ENCODE measurements at regions not wholly inside any gene's neighbourhood (a gene's known extent, or its start where the extent isn't known, plus 50 kb on each side); places are given as distances from the start of the nearest gene placed in this dataset.

- no peak for ATAC-seq
- TF ChIP-seq ARNTL (CRISPR knock-in tag; IDR thresholded peaks at IDR 0.05; ENCODE audit: borderline replicate concordance, low read depth), result no peak
- TF ChIP-seq ZFP30 (CRISPR knock-in tag; IDR thresholded peaks at IDR 0.05), result no peak
- no peak for TF ChIP-seq RARB (CRISPR knock-in tag; IDR thresholded peaks at IDR 0.05)
- no peak for TF ChIP-seq OSR1 (CRISPR knock-in tag; IDR thresholded peaks at IDR 0.05)
- no peak for TF ChIP-seq ESRRG (CRISPR knock-in tag; IDR thresholded peaks at IDR 0.05)
- TF ChIP-seq PPARA (CRISPR knock-in tag; IDR thresholded peaks at IDR 0.05; ENCODE audit: borderline replicate concordance), result no peak
Measured at GRCh38 chr5:145027286-145027685, 807.9 kb downstream of the PRELID2 start.

- no peak for ATAC-seq
- TF ChIP-seq ZFP3 (CRISPR knock-in tag; IDR thresholded peaks at IDR 0.05) (no peak), ESRRG (CRISPR knock-in tag; IDR thresholded peaks at IDR 0.05) (no peak), TSHZ2 (CRISPR knock-in tag; IDR thresholded peaks at IDR 0.05) (no peak), RARB (CRISPR knock-in tag; IDR thresholded peaks at IDR 0.05) (no peak), ZNF8 (CRISPR knock-in tag; IDR thresholded peaks at IDR 0.05) (no peak), OSR1 (CRISPR knock-in tag; IDR thresholded peaks at IDR 0.05) (no peak), GLIS3 (CRISPR knock-in tag; IDR thresholded peaks at IDR 0.05) (no peak), ZC3H10 (CRISPR knock-in tag; IDR thresholded peaks at IDR 0.05) (no peak), PPARA (CRISPR knock-in tag; IDR thresholded peaks at IDR 0.05; ENCODE audit: borderline replicate concordance) (no peak), ZNF565 (CRISPR knock-in tag; conservative IDR thresholded peaks at IDR 0.05; ENCODE audit: low read depth) (no peak), ZNF70 (CRISPR knock-in tag; IDR thresholded peaks at IDR 0.05) (no peak), CSDC2 (CRISPR knock-in tag; IDR thresholded peaks at IDR 0.05) (no peak), ISL1 (CRISPR knock-in tag; IDR thresholded peaks at IDR 0.05) (no peak), ARNTL (CRISPR knock-in tag; IDR thresholded peaks at IDR 0.05; ENCODE audit: borderline replicate concordance, low read depth) (no peak), BACH2 (CRISPR knock-in tag; IDR thresholded peaks at IDR 0.05; ENCODE audit: borderline replicate concordance) (no peak), TCF4 (CRISPR knock-in tag; IDR thresholded peaks at IDR 0.05; ENCODE audit: borderline replicate concordance) (no peak)
- TF ChIP-seq, protein P1, sequence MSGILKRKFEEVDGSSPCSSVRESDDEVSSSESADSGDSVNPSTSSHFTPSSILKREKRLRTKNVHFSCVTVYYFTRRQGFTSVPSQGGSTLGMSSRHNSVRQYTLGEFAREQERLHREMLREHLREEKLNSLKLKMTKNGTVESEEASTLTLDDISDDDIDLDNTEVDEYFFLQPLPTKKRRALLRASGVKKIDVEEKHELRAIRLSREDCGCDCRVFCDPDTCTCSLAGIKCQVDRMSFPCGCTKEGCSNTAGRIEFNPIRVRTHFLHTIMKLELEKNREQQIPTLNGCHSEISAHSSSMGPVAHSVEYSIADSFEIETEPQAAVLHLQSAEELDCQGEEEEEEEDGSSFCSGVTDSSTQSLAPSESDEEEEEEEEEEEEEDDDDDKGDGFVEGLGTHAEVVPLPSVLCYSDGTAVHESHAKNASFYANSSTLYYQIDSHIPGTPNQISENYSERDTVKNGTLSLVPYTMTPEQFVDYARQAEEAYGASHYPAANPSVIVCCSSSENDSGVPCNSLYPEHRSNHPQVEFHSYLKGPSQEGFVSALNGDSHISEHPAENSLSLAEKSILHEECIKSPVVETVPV (CRISPR knock-in tag; IDR thresholded peaks at IDR 0.05), result no peak
- TF ChIP-seq, protein P2, sequence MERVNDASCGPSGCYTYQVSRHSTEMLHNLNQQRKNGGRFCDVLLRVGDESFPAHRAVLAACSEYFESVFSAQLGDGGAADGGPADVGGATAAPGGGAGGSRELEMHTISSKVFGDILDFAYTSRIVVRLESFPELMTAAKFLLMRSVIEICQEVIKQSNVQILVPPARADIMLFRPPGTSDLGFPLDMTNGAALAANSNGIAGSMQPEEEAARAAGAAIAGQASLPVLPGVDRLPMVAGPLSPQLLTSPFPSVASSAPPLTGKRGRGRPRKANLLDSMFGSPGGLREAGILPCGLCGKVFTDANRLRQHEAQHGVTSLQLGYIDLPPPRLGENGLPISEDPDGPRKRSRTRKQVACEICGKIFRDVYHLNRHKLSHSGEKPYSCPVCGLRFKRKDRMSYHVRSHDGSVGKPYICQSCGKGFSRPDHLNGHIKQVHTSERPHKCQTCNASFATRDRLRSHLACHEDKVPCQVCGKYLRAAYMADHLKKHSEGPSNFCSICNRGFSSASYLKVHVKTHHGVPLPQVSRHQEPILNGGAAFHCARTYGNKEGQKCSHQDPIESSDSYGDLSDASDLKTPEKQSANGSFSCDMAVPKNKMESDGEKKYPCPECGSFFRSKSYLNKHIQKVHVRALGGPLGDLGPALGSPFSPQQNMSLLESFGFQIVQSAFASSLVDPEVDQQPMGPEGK (CRISPR knock-in tag; IDR thresholded peaks at IDR 0.05; ENCODE audit: borderline replicate concordance), result no peak
- TF ChIP-seq, protein P3, sequence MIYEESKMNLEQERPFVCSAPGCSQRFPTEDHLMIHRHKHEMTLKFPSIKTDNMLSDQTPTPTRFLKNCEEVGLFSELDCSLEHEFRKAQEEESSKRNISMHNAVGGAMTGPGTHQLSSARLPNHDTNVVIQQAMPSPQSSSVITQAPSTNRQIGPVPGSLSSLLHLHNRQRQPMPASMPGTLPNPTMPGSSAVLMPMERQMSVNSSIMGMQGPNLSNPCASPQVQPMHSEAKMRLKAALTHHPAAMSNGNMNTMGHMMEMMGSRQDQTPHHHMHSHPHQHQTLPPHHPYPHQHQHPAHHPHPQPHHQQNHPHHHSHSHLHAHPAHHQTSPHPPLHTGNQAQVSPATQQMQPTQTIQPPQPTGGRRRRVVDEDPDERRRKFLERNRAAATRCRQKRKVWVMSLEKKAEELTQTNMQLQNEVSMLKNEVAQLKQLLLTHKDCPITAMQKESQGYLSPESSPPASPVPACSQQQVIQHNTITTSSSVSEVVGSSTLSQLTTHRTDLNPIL (CRISPR knock-in tag; IDR thresholded peaks at IDR 0.05; ENCODE audit: low read depth), result no peak
Measured at GRCh38 chr5:145025775-145026174, 809.4 kb downstream of the PRELID2 start.

DNA sequence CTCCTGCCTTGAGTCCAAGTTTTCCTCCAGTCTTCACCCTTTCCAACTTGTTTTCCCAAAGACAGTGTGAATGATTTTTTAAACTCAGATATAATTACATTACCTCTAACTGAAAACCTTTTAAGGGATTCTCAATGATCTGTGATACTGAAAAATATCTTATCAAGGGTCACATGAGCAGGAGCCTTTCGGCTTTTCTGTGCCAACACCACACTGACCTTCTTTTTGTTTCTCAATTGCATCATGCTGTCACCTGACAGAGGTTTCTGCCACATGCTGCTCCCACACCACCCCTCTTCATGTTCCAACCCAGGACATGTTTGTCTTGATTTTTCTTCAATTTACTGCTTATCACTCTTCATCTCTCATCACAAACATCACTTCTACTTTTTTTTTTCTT, 820.0 kb downstream of the PRELID2 start:
- ATAC-seq, result no peak
- TF ChIP-seq, protein P2 (CRISPR knock-in tag; IDR thresholded peaks at IDR 0.05; ENCODE audit: borderline replicate concordance), result no peak
- TF ChIP-seq OSR1 (CRISPR knock-in tag; IDR thresholded peaks at IDR 0.05) (no peak), ARNTL (CRISPR knock-in tag; IDR thresholded peaks at IDR 0.05; ENCODE audit: borderline replicate concordance, low read depth) (no peak), TCF4 (CRISPR knock-in tag; IDR thresholded peaks at IDR 0.05; ENCODE audit: borderline replicate concordance) (no peak), ESRRG (CRISPR knock-in tag; IDR thresholded peaks at IDR 0.05) (no peak), ZNF8 (CRISPR knock-in tag; IDR thresholded peaks at IDR 0.05) (no peak), ZC3H10 (CRISPR knock-in tag; IDR thresholded peaks at IDR 0.05) (no peak), ISL1 (CRISPR knock-in tag; IDR thresholded peaks at IDR 0.05) (no peak), RARB (CRISPR knock-in tag; IDR thresholded peaks at IDR 0.05) (no peak), TSHZ2 (CRISPR knock-in tag; IDR thresholded peaks at IDR 0.05) (no peak)
- TF ChIP-seq, protein P3 (CRISPR knock-in tag; IDR thresholded peaks at IDR 0.05; ENCODE audit: low read depth), result no peak
- TF ChIP-seq, protein P1 (CRISPR knock-in tag; IDR thresholded peaks at IDR 0.05), result no peak
